Fibroblast of lung (primary cell): ENCODE measurements at regions not wholly inside any gene's neighbourhood (a gene's known extent, or its start where the extent isn't known, plus 50 kb on each side); places are given as distances from the start of the nearest gene placed in this dataset.
A peak's percentile ranks its signal among the peaks of the same experiment; 100 is the strongest.
"Not testable (repeated sequence)": the region's sequence is repeated elsewhere in the genome, so short reads cannot be mapped to it uniquely, and the experiment has no call there.

Experiments used
- DNase-seq, 2 donors: peaks; one replicate each; pipeline versions ENCODE4 v3.0.0 to v3.0.0-alpha.2; 2010; ENCODE audit warnings: low read depth in 2 of 2
- H2AFZ ChIP-seq: 2 replicates; pipeline ENCODE4 v1.5.1; 2012; ENCODE audit warnings: low read length, control low read depth, inconsistent platforms
- H3K27ac ChIP-seq: 2 replicates; pipeline ENCODE4 v1.5.1; 2011; ENCODE audit warnings: low read length, control low read depth; ENCODE audit not compliant: insufficient read depth
- H3K27me3 ChIP-seq: 2 replicates; pipeline ENCODE4 v1.5.1; 2011; ENCODE audit warnings: mild to moderate bottlenecking, low read length; ENCODE audit not compliant: control insufficient read depth, insufficient read depth
- H3K36me3 ChIP-seq: 2 replicates; pipeline ENCODE4 v1.5.1; 2011; ENCODE audit warnings: low read length; ENCODE audit not compliant: control insufficient read depth, insufficient read depth
- H3K4me1 ChIP-seq: 2 replicates; pipeline ENCODE4 v1.5.1; 2011; ENCODE audit warnings: low read length; ENCODE audit not compliant: control insufficient read depth, insufficient read depth; ENCODE audit errors: extremely low read depth
- H3K4me2 ChIP-seq: 2 replicates; pipeline ENCODE4 v1.5.1; 2011; ENCODE audit warnings: low read length, control low read depth; ENCODE audit not compliant: insufficient read depth; ENCODE audit errors: extremely low read depth
- H3K4me3 ChIP-seq, 4 experiments: fragments of 200-600 bp in 1 of 4; sonication (generic) in 1 of 4; replicated peaks in 1 of 4; 2 replicates each; pipeline ENCODE4 v1.5.1; 2011 to 2016; ENCODE audit warnings: low read length in 4 of 4, low read depth in 3 of 4, mild to moderate bottlenecking in 3 of 4, control low read depth in 2 of 4, inconsistent platforms in 1 of 4, mixed read lengths in 1 of 4; ENCODE audit not compliant: insufficient read depth in 1 of 4; ENCODE audit errors: control extremely low read depth in 1 of 4
- H3K79me2 ChIP-seq: 2 replicates; pipeline ENCODE4 v1.5.1; 2012; ENCODE audit warnings: mild to moderate bottlenecking, low read length, inconsistent platforms; ENCODE audit not compliant: control insufficient read depth, insufficient read depth
- H3K9ac ChIP-seq: 2 replicates; pipeline ENCODE4 v1.5.1; 2011; ENCODE audit warnings: mild to moderate bottlenecking, low read length, control low read depth; ENCODE audit not compliant: insufficient read depth
- H3K9me3 ChIP-seq: 2 replicates; pipeline ENCODE4 v1.5.1; 2012; ENCODE audit warnings: low read depth, low read length; ENCODE audit not compliant: control insufficient read depth, insufficient read depth
- H4K20me1 ChIP-seq: 2 replicates; pipeline ENCODE4 v1.5.1; 2011; ENCODE audit warnings: low read length; ENCODE audit not compliant: control insufficient read depth, insufficient read depth; ENCODE audit errors: extremely low read depth
- CTCF ChIP-seq, 2 donors: IDR thresholded peaks in 1 of 2; conservative IDR thresholded peaks in 1 of 2; 1 replicate in 1 of 2; 2 replicates in 1 of 2; pipeline ENCODE4 v1.5.1; 2011 to 2012; ENCODE audit warnings: low read length in 2 of 2, control low read depth in 1 of 2, inconsistent platforms in 1 of 2, low read depth in 1 of 2, mild to moderate bottlenecking in 1 of 2
- EZH2 ChIP-seq: IDR thresholded peaks from 2 replicates; pipeline ENCODE4 v1.5.1; 2012; ENCODE audit warnings: low read length, control low read depth, mild to moderate bottlenecking; ENCODE audit errors: missing control alignments

GRCh38 chrX:3176439-3176820 is 135.2 kb downstream of the ARSF start:
- DNase-seq = peak; percentile 64 to 84
- Histone ChIP-seq H3K27ac (peak overlapping the region; percentile 30), H3K9ac (no peak overlapping the region), H3K4me2 (peak overlapping the region; percentile 0), H3K79me2 (no peaks in the 10 kb centered on the region), H3K4me3 (peak overlapping the region in 2 of 4 experiments; percentile 12 to 27), H2AFZ (no peak overlapping the region), H3K36me3 (no peaks in the 10 kb centered on the region), H3K27me3 (no peaks in the 10 kb centered on the region), H4K20me1 (no peaks in the 10 kb centered on the region), H3K4me1 (peaks cover 2% of the 10 kb centered on the region), H3K9me3 (no peaks in the 10 kb centered on the region)
- TF ChIP-seq CTCF (conservative IDR thresholded peaks at IDR 0.05 in 1 of 2, IDR thresholded peaks at IDR 0.05 in 1 of 2; ENCODE audit: low read depth in 1 of 2, low read length in 2 of 2) (no peak), EZH2 (no peak)

- Histone ChIP-seq H4K20me1 (no peaks in the 10 kb centered on the region), H2AFZ (no peak overlapping the region), H3K27ac (peak overlapping the region; percentile 30), H3K4me1 (peaks cover 2% of the 10 kb centered on the region), H3K79me2 (no peaks in the 10 kb centered on the region), H3K4me2 (peak overlapping the region; percentile 0), H3K27me3 (no peaks in the 10 kb centered on the region), H3K36me3 (no peaks in the 10 kb centered on the region), H3K4me3 (peak overlapping the region in 2 of 4 experiments; percentile 10 to 27), H3K9ac (no peak overlapping the region), H3K9me3 (no peaks in the 10 kb centered on the region)
- TF ChIP-seq EZH2 (no peak), CTCF (conservative IDR thresholded peaks at IDR 0.05 in 1 of 2, IDR thresholded peaks at IDR 0.05 in 1 of 2; ENCODE audit: low read depth in 1 of 2, low read length in 2 of 2) (no peak)
- DNase-seq = peak; percentile 61 to 69
Measured at GRCh38 chrX:3175659-3176438, 134.6 kb downstream of the ARSF start.

- not testable (repeated sequence) for H3K4me3 ChIP-seq
Measured at GRCh38 chrX:3172156-3172555, 130.9 kb downstream of the ARSF start.

More at GRCh38 chrX:3172156-3172555, 130.9 kb downstream of the ARSF start:
- not testable (repeated sequence) for H3K9ac ChIP-seq, H3K4me2 ChIP-seq, H2AFZ ChIP-seq, H4K20me1 ChIP-seq, DNase-seq, H3K79me2 ChIP-seq, H3K27ac ChIP-seq, H3K9me3 ChIP-seq, H3K27me3 ChIP-seq, H3K36me3 ChIP-seq, H3K4me1 ChIP-seq
